ENCODE measurements at regions not wholly inside any gene's neighbourhood (a gene's known extent, or its start where the extent isn't known, plus 50 kb on each side); places are given as distances from the start of the nearest gene placed in this dataset.

- no peak for DNase-seq
- Mint-ChIP-seq H3K4me3 (no peak overlapping the region), H3K27ac (no peak overlapping the region), H3K9me3 (no peaks in the 10 kb centered on the region), H3K4me1 (peaks cover 2% of the 10 kb centered on the region), H3K36me3 (no peaks in the 10 kb centered on the region), H3K27me3 (no peaks in the 10 kb centered on the region)
Observed at GRCh38 chr3:71854706-71855105, 69.8 kb upstream of the PROK2 start.

GRCh38 chr3:71854096-71854495 is 69.1 kb upstream of the PROK2 start:
- DNase-seq, result no peak
- Mint-ChIP-seq H3K27ac (no peak overlapping the region), H3K36me3 (no peaks in the 10 kb centered on the region), H3K4me1 (no peaks in the 10 kb centered on the region), H3K4me3 (no peak overlapping the region), H3K9me3 (no peaks in the 10 kb centered on the region), H3K27me3 (no peaks in the 10 kb centered on the region)

GRCh38 chr3:71851878-71852277 is 66.9 kb upstream of the PROK2 start:
- Mint-ChIP-seq H3K4me3 (no peak overlapping the region), H3K9me3 (no peaks in the 10 kb centered on the region), H3K27ac (no peak overlapping the region), H3K36me3 (no peaks in the 10 kb centered on the region), H3K27me3 (no peaks in the 10 kb centered on the region), H3K4me1 (no peaks in the 10 kb centered on the region)
- no peak for DNase-seq

DNA sequence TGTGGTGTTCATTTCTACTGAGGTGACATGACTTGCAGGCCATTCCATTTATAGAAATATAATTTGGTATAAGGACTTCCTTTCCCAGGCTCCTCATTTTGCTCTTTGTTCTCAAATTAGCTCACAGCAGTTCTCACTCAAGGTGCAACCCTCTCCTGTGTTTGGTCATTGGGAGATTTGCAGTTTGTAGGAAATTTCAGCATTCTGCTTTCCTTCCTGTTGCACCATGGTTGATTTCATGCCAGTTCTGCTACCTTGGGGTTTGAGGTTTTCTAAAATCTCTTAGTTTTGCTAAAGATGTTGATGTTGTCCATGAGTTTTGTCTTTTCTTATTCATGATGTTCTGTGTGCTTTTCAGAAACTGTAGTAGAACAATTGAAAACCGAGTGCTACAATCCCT is 65.7 kb upstream of the PROK2 start:
- Mint-ChIP-seq H3K27me3 (no peaks in the 10 kb centered on the region), H3K4me3 (no peak overlapping the region), H3K27ac (no peak overlapping the region), H3K36me3 (no peaks in the 10 kb centered on the region), H3K9me3 (no peaks in the 10 kb centered on the region), H3K4me1 (no peaks in the 10 kb centered on the region)
- no peak for DNase-seq

DNA sequence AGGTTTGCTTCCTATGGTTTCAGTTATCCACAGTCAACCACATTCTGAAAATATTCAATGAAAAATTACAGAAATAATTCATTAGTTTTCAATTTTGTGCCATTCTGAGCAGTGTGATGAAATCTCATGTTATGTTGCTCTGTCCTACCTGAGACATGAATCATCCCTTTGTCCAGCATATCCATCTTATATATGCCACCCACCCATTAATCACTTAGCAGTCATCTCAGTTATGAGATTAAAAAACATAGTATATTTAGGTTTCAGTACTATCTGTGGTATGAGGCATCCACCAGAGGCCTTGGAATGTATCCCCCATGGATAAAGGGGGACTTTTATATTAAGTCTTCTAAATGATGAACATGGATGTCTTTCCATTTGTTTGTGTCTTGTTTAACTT is 64.7 kb upstream of the PROK2 start:
- no peaks in the 10 kb centered on the region for H3K36me3 Mint-ChIP-seq

DNA sequence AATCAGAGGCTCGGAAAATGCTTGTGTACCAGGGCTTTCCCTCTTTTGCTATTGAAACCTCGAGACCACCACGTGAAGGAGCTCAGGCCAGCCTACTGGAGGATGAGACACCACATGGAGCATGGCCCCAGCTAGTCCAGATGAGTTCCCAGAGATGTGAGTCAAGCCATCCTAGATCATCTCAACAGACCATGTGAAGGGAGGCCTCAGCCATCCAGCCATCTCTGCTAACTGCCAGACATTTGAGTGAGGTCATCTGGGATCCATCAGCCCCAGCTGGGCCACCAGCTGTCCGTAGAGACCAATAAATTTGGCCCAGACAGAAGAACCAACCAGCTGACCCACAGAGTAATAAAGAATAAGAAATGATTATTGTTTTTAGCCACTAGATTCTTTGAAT is 62.8 kb upstream of the PROK2 start:
- Mint-ChIP-seq H3K27me3 (peaks cover 7% of the 10 kb centered on the region), H3K36me3 (no peaks in the 10 kb centered on the region), H3K4me3 (no peak overlapping the region), H3K27ac (no peak overlapping the region), H3K9me3 (no peaks in the 10 kb centered on the region), H3K4me1 (no peaks in the 10 kb centered on the region)
- no peak for DNase-seq

More for the DNA sequence above, 64.7 kb upstream of the PROK2 start:
- Mint-ChIP-seq H3K27me3 (no peaks in the 10 kb centered on the region), H3K27ac (no peak overlapping the region), H3K9me3 (no peaks in the 10 kb centered on the region), H3K4me3 (no peak overlapping the region), H3K4me1 (no peaks in the 10 kb centered on the region)
- no peak for DNase-seq

DNA sequence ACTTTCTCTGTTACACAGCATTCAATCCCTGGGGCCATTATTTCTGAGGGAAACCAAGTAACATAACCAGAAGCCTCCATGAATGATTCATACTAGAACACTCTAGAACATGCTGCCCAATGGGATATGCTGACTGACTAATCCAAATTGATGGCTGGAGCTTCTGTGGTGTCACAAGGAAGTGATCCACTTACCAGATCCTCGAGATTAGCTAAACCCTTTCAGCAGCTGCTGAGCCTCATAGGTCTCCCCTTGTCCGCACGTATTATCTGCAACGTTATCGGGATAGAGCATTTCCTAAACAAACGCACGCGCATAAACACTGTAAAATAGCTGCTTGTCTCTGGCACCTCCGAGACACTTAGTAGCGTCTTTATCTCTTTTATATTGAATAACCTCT is 61.2 kb upstream of the PROK2 start:
- H3K27ac Mint-ChIP-seq, result no peak overlapping the region
- no peak for DNase-seq
- no peaks in the 10 kb centered on the region for H3K9me3 Mint-ChIP-seq
- H3K4me3 Mint-ChIP-seq, result no peak overlapping the region
- peaks cover 7% of the 10 kb centered on the region for H3K27me3 Mint-ChIP-seq
- H3K4me1 Mint-ChIP-seq, result no peaks in the 10 kb centered on the region
- H3K36me3 Mint-ChIP-seq, result no peaks in the 10 kb centered on the region

DNA sequence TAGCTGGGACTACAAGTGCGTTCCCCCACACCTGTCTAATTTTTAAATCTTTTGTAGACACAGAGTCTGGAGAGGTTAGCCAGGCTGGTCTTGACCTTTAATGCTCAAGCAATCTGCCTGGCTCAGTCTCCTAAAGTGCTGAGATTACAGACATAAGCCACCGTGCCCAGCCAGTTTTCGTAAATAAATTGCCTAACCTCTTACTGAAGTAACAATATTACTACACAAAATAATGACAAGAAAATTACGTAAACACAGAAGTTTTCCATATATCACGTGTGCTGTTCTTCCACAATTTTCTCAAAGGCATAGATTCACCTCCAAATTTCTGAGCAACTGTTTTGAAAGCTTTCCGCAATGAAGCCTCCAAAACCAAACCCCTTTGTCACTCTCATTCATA is 58.1 kb upstream of the PROK2 start:
- no peak overlapping the region for H3K27ac Mint-ChIP-seq
- no peaks in the 10 kb centered on the region for H3K9me3 Mint-ChIP-seq
- H3K27me3 Mint-ChIP-seq, result peaks cover 10% of the 10 kb centered on the region
- H3K4me3 Mint-ChIP-seq, result no peak overlapping the region
- no peak for DNase-seq
- H3K36me3 Mint-ChIP-seq, result no peaks in the 10 kb centered on the region
- H3K4me1 Mint-ChIP-seq, result no peaks in the 10 kb centered on the region

- no peak for DNase-seq
- Mint-ChIP-seq H3K27ac (no peak overlapping the region), H3K27me3 (peaks cover 8% of the 10 kb centered on the region), H3K36me3 (no peaks in the 10 kb centered on the region), H3K4me3 (no peak overlapping the region), H3K9me3 (no peaks in the 10 kb centered on the region), H3K4me1 (no peaks in the 10 kb centered on the region)
Observed at GRCh38 chr3:71838406-71838805, 53.5 kb upstream of the PROK2 start.

All from activated naive CD8-positive, alpha-beta T cell treated with anti-CD3 and anti-CD28 coated beads for 36 hours (primary cell).